GM23338 (cell line): ENCODE measurements at regions not wholly inside any gene's neighbourhood (a gene's known extent, or its start where the extent isn't known, plus 50 kb on each side); places are given as distances from the start of the nearest gene placed in this dataset.

Source experiments
- ATAC-seq: fragments of 200-7000 bp; cut with Tn5 transposase; 3 replicates; pipeline ENCODE4 v1.9.1; 2020
- DNase-seq: peaks from one replicate; pipeline ENCODE4 v3.0.0-alpha.2; 2015; ENCODE audit warnings: low spot score
- H2AFZ ChIP-seq: fragments of 200-600 bp; sonication (generic); 2 replicates; pipeline ENCODE4 v1.8.0; 2016; ENCODE audit warnings: antibody characterized with exemption, mild to moderate bottlenecking, moderate library complexity
- H3F3A ChIP-seq: fragments of 200-600 bp; sonication (generic); replicated peaks from 2 replicates; pipeline ENCODE4 v1.8.0; 2017; ENCODE audit warnings: antibody characterized with exemption, mixed run types, low read depth
- H3K27ac ChIP-seq: fragments of 200-600 bp; sonication (generic); 2 replicates; pipeline ENCODE4 v1.6.1; 2016; ENCODE audit warnings: low read depth
- H3K27me3 ChIP-seq: fragments of 200-600 bp; sonication (generic); 2 replicates; pipeline ENCODE4 v1.8.0; 2016; ENCODE audit warnings: mild to moderate bottlenecking, mixed run types, moderate library complexity; ENCODE audit not compliant: insufficient read depth
- H3K36me3 ChIP-seq: fragments of 200-600 bp; sonication (generic); 2 replicates; pipeline ENCODE4 v1.8.0; 2016; ENCODE audit warnings: mild to moderate bottlenecking; ENCODE audit not compliant: insufficient read depth
- H3K4me1 ChIP-seq: fragments of 200-600 bp; sonication (generic); 2 replicates; pipeline ENCODE4 v1.8.0; 2016; ENCODE audit warnings: mild to moderate bottlenecking, moderate library complexity; ENCODE audit not compliant: insufficient read depth
- H3K4me2 ChIP-seq: fragments of 200-600 bp; sonication (generic); 2 replicates; pipeline ENCODE4 v1.7.1; 2017; ENCODE audit warnings: mixed run types
- H3K4me3 ChIP-seq: fragments of 200-600 bp; sonication (generic); 2 replicates; pipeline ENCODE4 v1.6.1; 2016; ENCODE audit warnings: mixed run types
- H3K79me2 ChIP-seq: fragments of 200-600 bp; sonication (generic); replicated peaks from 2 replicates; pipeline ENCODE4 v1.8.0; 2017; ENCODE audit warnings: mild to moderate bottlenecking; ENCODE audit not compliant: insufficient read depth
- H3K9me2 ChIP-seq: fragments of 200-600 bp; sonication (generic); 2 replicates; pipeline ENCODE4 v1.8.0; 2017; ENCODE audit not compliant: insufficient read depth
- H4K20me1 ChIP-seq: fragments of 200-600 bp; sonication (generic); replicated peaks from 2 replicates; pipeline ENCODE4 v1.8.0; 2017; ENCODE audit warnings: mild to moderate bottlenecking; ENCODE audit not compliant: insufficient read depth
- H3K27ac Mint-ChIP-seq: 2 replicates; pipeline ENCODE4 v1.8.0; 2020; ENCODE audit warnings: inconsistent platforms, mild to moderate bottlenecking, moderate library complexity, mixed read lengths
- H3K27me3 Mint-ChIP-seq: 3 replicates; pipeline ENCODE4 v1.8.0; 2022; ENCODE audit warnings: low read depth, mild to moderate bottlenecking, moderate library complexity, mixed read lengths, inconsistent platforms; ENCODE audit not compliant: insufficient read depth, poor library complexity
- H3K36me3 Mint-ChIP-seq: 3 replicates; pipeline ENCODE4 v1.8.0; 2021; ENCODE audit warnings: low read depth, mild to moderate bottlenecking, inconsistent platforms, moderate library complexity, mixed read lengths
- H3K4me1 Mint-ChIP-seq: 3 replicates; pipeline ENCODE4 v1.8.0; 2020; ENCODE audit warnings: mild to moderate bottlenecking, inconsistent platforms, mixed read lengths
- H3K4me3 Mint-ChIP-seq: 3 replicates; pipeline ENCODE4 v1.8.0; 2021; ENCODE audit warnings: moderate library complexity, mild to moderate bottlenecking, inconsistent platforms, mixed read lengths
- H3K9me3 Mint-ChIP-seq: 3 replicates; pipeline ENCODE4 v1.8.0; 2020; ENCODE audit warnings: moderate library complexity, mild to moderate bottlenecking, inconsistent platforms, mixed read lengths
- CREB1 ChIP-seq: fragments of 250-450 bp; sonication (Bioruptor Pico); IDR thresholded peaks from 2 replicates; pipeline ENCODE4 v1.5.0; 2020; ENCODE audit warnings: low read depth, mild to moderate bottlenecking, moderate library complexity
- CTCF ChIP-seq, 2 experiments: fragments of 200-600 bp in 1 of 2; sonication (generic) in 1 of 2; conservative IDR thresholded peaks; 2 replicates each; pipeline versions ENCODE4 v1.5.1 to v1.6.1; 2016 to 2017; ENCODE audit warnings: antibody characterized with exemption in 2 of 2, low read depth in 2 of 2, mild to moderate bottlenecking in 2 of 2, moderate library complexity in 1 of 2
- ETS1 ChIP-seq: IDR thresholded peaks from 2 replicates; pipeline ENCODE4 v1.6.1; 2016; ENCODE audit warnings: antibody characterized with exemption
- EZH2 ChIP-seq: fragments of 200-600 bp; sonication (generic); IDR thresholded peaks from one replicate; pipeline ENCODE4 v1.8.0; 2017; ENCODE audit warnings: antibody characterized with exemption, mild to moderate bottlenecking, low read depth; ENCODE audit not compliant: unreplicated experiment
- EZH2phosphoT487 ChIP-seq: fragments of 200-600 bp; sonication (generic); IDR thresholded peaks from one replicate; pipeline ENCODE4 v1.8.1; 2018; ENCODE audit warnings: antibody characterized with exemption; ENCODE audit not compliant: unreplicated experiment
- JUNB ChIP-seq: IDR thresholded peaks from one replicate; pipeline ENCODE4 v1.6.1; 2016; ENCODE audit warnings: antibody characterized with exemption; ENCODE audit not compliant: unreplicated experiment
- NANOG ChIP-seq: IDR thresholded peaks from 2 replicates; pipeline ENCODE4 v1.6.1; 2016; ENCODE audit warnings: antibody characterized with exemption, borderline replicate concordance
- POLR2AphosphoS5 ChIP-seq: IDR thresholded peaks from 2 replicates; pipeline ENCODE4 v1.6.1; 2016; ENCODE audit warnings: antibody characterized with exemption, low read depth
- REST ChIP-seq: IDR thresholded peaks from one replicate; pipeline ENCODE4 v1.6.1; 2018; ENCODE audit warnings: antibody characterized with exemption; ENCODE audit not compliant: unreplicated experiment
- STAT1 ChIP-seq: IDR thresholded peaks from one replicate; pipeline ENCODE4 v1.6.1; 2016; ENCODE audit warnings: antibody characterized with exemption; ENCODE audit not compliant: unreplicated experiment
- ZNF114 ChIP-seq: fragments of 250-450 bp; sonication (Bioruptor Pico); IDR thresholded peaks from 2 replicates; pipeline ENCODE4 v1.5.0; 2020; ENCODE audit warnings: mild to moderate bottlenecking, moderate library complexity
- ZNF331 ChIP-seq: fragments of 250-450 bp; sonication (Bioruptor Pico); IDR thresholded peaks from 2 replicates; pipeline ENCODE4 v1.5.0; 2020; ENCODE audit warnings: low read depth, mild to moderate bottlenecking, moderate library complexity
- ZNF462 ChIP-seq: fragments of 250-450 bp; sonication (Bioruptor Pico); IDR thresholded peaks from 2 replicates; pipeline ENCODE4 v1.5.0; 2020; ENCODE audit warnings: mild to moderate bottlenecking, moderate library complexity

GRCh38 chr5:77900691-77901090 lies 124.6 kb upstream of the TBCA start (continued):
- no peak for TF ChIP-seq EZH2
- no peak for TF ChIP-seq POLR2AphosphoS5
- no peak for TF ChIP-seq STAT1
- TF ChIP-seq JUNB, result no peak
- no peak for TF ChIP-seq CREB1 (CRISPR knock-in tag)
- TF ChIP-seq NANOG, result no peak
- TF ChIP-seq CTCF (conservative IDR thresholded peaks at IDR 0.05; ENCODE audit: low read depth in 2 of 2), result no peak

- no peaks in the 10 kb centered on the region for H3K79me2 ChIP-seq
- peaks cover 4% of the 10 kb centered on the region; the same call in 1 of the 2 replicates for H3K4me1 ChIP-seq
- H2AFZ ChIP-seq, result no peak overlapping the region
- DNase-seq (no peak), ATAC-seq (no peak)
- H3K36me3 Mint-ChIP-seq, result no peaks in the 10 kb centered on the region
- peaks cover 2% of the 10 kb centered on the region for H3K27me3 Mint-ChIP-seq
- H3K9me2 ChIP-seq, result no peaks in the 10 kb centered on the region
- no peak overlapping the region for H3K27ac Mint-ChIP-seq
- no peak overlapping the region for H3K4me2 ChIP-seq
- no peaks in the 10 kb centered on the region for H3K27me3 ChIP-seq
- peaks cover 2% of the 10 kb centered on the region; the same call in 2 of the 3 replicates for H3K4me1 Mint-ChIP-seq
- no peak overlapping the region for H3K27ac ChIP-seq
- no peaks in the 10 kb centered on the region for H3F3A ChIP-seq
- H3K4me3 Mint-ChIP-seq, result no peak overlapping the region
- H3K4me3 ChIP-seq, result no peak overlapping the region
- H3K36me3 ChIP-seq, result no peaks in the 10 kb centered on the region
- H4K20me1 ChIP-seq, result no peaks in the 10 kb centered on the region
- H3K9me3 Mint-ChIP-seq, result no peaks in the 10 kb centered on the region
- TF ChIP-seq POLR2AphosphoS5 (no peak), NANOG (no peak), ZNF462 (CRISPR knock-in tag) (no peak), CREB1 (CRISPR knock-in tag) (no peak), JUNB (no peak), EZH2 (no peak), REST (no peak), EZH2phosphoT487 (no peak), STAT1 (no peak), ETS1 (no peak), ZNF114 (CRISPR knock-in tag) (no peak), ZNF331 (CRISPR knock-in tag) (no peak)
Observed at GRCh38 chr5:77898385-77898784, 122.2 kb upstream of the TBCA start.
